ENCODE measurements at regions not wholly inside any gene's neighbourhood (a gene's known extent, or its start where the extent isn't known, plus 50 kb on each side); places are given as distances from the start of the nearest gene placed in this dataset.

DNA sequence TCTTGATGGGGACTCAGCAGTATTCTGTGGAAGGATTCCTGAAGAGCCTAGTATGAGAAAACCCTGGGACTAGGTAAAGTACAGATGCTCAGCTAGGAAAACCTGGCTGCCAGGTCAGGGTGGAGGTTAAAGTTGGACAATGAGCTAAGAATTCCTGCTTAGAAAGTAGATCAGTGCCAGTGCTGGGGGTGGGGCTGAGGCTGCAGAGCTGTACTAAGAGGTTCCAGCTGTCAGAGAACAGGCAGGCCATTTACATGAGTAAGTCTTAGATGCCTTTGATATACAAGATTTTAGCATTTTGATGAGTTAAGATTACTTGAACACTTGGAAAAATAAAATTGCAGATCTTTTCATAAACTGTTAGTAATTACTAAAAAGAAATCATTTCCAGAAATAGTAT is 332.3 kb upstream of the NUDT12 start:
- Mint-ChIP-seq H3K36me3 (ENCODE audit: insufficient read depth, unreplicated experiment) (no peaks in the 10 kb centered on the region), H3K27ac (ENCODE audit: unreplicated experiment) (no peak overlapping the region)
- no TSS peak for BruUV-seq (replicated peaks)

DNA sequence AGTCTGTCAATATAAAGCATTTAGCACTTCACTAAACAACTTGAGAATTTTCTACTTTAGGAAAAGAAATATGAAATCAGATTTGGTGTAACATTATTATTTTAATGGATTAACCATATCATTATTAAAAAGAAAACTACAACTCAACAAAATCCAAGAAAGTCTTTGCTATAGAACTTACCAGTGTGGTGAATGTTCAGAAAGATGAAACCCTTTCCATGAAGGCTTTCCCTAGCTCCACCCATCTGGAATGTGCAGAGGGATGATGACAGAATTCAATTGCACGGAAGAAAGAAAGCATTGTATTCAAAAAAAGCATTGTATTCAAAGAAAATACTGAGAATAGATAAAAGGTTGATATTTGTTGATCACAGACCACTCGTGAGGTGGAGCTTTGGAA is 328.6 kb upstream of the NUDT12 start:
- Mint-ChIP-seq H3K27ac (ENCODE audit: unreplicated experiment) (no peak overlapping the region), H3K36me3 (ENCODE audit: insufficient read depth, unreplicated experiment) (no peaks in the 10 kb centered on the region), H3K9me3 (ENCODE audit: low read depth, unreplicated experiment) (no peaks in the 10 kb centered on the region), H3K4me1 (ENCODE audit: low read depth, unreplicated experiment) (no peaks in the 10 kb centered on the region), H3K27me3 (ENCODE audit: unreplicated experiment) (no peaks in the 10 kb centered on the region), H3K4me3 (ENCODE audit: low read depth, unreplicated experiment) (no peak overlapping the region)
- CTCF ChIA-PET: interaction anchor here (0.7 to 0.8 kb wide), 2 partner anchors 12 to 1388 kb away, joined by 3 read pairs; no protein-coding TSS in a partner anchor
- TF ChIP-seq, protein P1, sequence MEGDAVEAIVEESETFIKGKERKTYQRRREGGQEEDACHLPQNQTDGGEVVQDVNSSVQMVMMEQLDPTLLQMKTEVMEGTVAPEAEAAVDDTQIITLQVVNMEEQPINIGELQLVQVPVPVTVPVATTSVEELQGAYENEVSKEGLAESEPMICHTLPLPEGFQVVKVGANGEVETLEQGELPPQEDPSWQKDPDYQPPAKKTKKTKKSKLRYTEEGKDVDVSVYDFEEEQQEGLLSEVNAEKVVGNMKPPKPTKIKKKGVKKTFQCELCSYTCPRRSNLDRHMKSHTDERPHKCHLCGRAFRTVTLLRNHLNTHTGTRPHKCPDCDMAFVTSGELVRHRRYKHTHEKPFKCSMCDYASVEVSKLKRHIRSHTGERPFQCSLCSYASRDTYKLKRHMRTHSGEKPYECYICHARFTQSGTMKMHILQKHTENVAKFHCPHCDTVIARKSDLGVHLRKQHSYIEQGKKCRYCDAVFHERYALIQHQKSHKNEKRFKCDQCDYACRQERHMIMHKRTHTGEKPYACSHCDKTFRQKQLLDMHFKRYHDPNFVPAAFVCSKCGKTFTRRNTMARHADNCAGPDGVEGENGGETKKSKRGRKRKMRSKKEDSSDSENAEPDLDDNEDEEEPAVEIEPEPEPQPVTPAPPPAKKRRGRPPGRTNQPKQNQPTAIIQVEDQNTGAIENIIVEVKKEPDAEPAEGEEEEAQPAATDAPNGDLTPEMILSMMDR (IDR thresholded peaks at IDR 0.05; ENCODE audit: unreplicated experiment): no peak
- no peak for DNase-seq
- no TSS peak for BruUV-seq (replicated peaks)
- intact Hi-C loops (cut with micrococcal nuclease; ENCODE audit: unreplicated experiment): no loop called here

More for the DNA sequence above, 332.3 kb upstream of the NUDT12 start:
- CTCF ChIA-PET: no interaction called here
- Mint-ChIP-seq H3K4me3 (ENCODE audit: low read depth, unreplicated experiment) (no peak overlapping the region), H3K9me3 (ENCODE audit: low read depth, unreplicated experiment) (peaks cover 7% of the 10 kb centered on the region), H3K27me3 (ENCODE audit: unreplicated experiment) (no peaks in the 10 kb centered on the region), H3K4me1 (ENCODE audit: low read depth, unreplicated experiment) (no peaks in the 10 kb centered on the region)
- TF ChIP-seq, protein P1 (IDR thresholded peaks at IDR 0.05; ENCODE audit: unreplicated experiment): no peak
- intact Hi-C loops (cut with micrococcal nuclease; ENCODE audit: unreplicated experiment): no loop called here
- no peak for DNase-seq

DNA sequence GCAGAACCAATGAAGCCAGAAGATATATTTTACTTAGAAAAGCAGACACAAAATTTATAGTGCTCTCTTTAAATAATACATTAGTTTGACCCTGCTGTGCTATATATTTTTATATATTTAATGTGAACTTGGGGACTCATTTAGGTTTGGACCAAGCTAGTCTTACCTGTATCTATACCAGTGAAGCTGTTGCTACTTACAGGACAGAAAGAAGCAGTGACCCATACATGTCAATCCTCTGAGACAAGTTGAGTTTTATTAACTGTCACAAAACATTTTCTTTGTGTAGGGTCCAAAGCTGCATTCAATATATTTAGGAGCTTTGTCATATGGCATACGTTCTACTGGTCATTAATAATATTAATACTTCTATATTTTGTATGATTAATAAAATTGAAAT is 327.7 kb upstream of the NUDT12 start:
- Mint-ChIP-seq H3K4me3 (ENCODE audit: low read depth, unreplicated experiment) (no peak overlapping the region), H3K27ac (ENCODE audit: unreplicated experiment) (no peak overlapping the region), H3K27me3 (ENCODE audit: unreplicated experiment) (no peaks in the 10 kb centered on the region), H3K4me1 (ENCODE audit: low read depth, unreplicated experiment) (no peaks in the 10 kb centered on the region), H3K9me3 (ENCODE audit: low read depth, unreplicated experiment) (no peaks in the 10 kb centered on the region), H3K36me3 (ENCODE audit: insufficient read depth, unreplicated experiment) (no peaks in the 10 kb centered on the region)
- CTCF ChIA-PET: interaction anchor here (0.8 kb wide), 1 partner anchor 13 kb away, joined by 3 read pairs; no protein-coding TSS in a partner anchor
- no peak for DNase-seq
- TF ChIP-seq, protein P1 (IDR thresholded peaks at IDR 0.05; ENCODE audit: unreplicated experiment): no peak
- intact Hi-C loops (cut with micrococcal nuclease; ENCODE audit: unreplicated experiment): no loop called here
- no TSS peak for BruUV-seq (replicated peaks)

DNA sequence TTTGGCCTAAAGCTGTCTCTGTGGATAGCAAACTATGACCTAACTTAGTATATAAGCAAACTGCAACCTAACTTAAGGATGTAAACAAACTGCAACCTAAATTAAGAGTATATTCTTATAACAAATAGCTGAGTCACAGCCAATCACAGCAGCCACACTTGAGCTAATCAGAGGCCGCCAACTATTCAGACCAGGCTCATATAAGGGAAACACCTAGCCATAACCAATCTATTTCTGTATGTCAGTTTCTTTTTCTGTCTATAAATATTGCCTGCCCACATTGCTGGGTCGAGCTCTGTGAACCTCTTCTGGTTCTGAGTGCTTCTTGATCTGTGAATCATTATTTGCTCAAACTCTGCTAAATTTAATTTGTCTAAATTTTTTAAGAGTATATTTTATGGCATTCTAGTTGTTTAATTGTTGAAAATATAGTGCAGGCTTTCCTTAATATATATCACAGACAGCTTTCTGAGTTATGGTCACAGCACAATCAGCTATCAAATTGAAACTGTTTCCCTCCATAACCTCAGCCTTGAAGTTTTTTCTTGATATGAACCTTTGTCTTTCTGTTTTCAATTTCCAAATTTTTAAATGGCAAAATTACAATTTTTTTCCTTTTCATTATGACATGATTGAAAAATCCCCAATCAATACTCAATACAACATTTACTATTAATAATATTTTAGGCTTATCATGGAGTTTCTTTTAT is 327.1 kb upstream of the NUDT12 start:
- TF ChIP-seq, protein P1 (IDR thresholded peaks at IDR 0.05; ENCODE audit: unreplicated experiment): no peak
- no peaks in the 10 kb centered on the region for H3K36me3 Mint-ChIP-seq (ENCODE audit: insufficient read depth, unreplicated experiment)
- H3K9me3 Mint-ChIP-seq (ENCODE audit: low read depth, unreplicated experiment): no peaks in the 10 kb centered on the region
- no peak for DNase-seq
- no TSS peak for BruUV-seq (replicated peaks)
- CTCF ChIA-PET: interaction anchor here (0.7 kb wide), 1 partner anchor 367 kb away, joined by 4 read pairs; no protein-coding TSS in a partner anchor
- H3K4me1 Mint-ChIP-seq (ENCODE audit: low read depth, unreplicated experiment): no peaks in the 10 kb centered on the region
- no peak overlapping the region for H3K27ac Mint-ChIP-seq (ENCODE audit: unreplicated experiment)
- H3K4me3 Mint-ChIP-seq (ENCODE audit: low read depth, unreplicated experiment): no peak overlapping the region
- intact Hi-C loops (cut with micrococcal nuclease; ENCODE audit: unreplicated experiment): no loop called here
- no peaks in the 10 kb centered on the region for H3K27me3 Mint-ChIP-seq (ENCODE audit: unreplicated experiment)

Measured in Calu3 (cell line).